HL-60 (cell line): ENCODE measurements at regions not wholly inside any gene's neighbourhood (a gene's known extent, or its start where the extent isn't known, plus 50 kb on each side); places are given as distances from the start of the nearest gene placed in this dataset.

Experiments used
- POLR2AphosphoS5 ChIP-seq: IDR thresholded peaks from 2 replicates; pipeline ENCODE4 v1.6.1; 2012; ENCODE audit warnings: low read depth
- TF ChIP-seq, protein P1 (sequence below): IDR thresholded peaks from one replicate; pipeline ENCODE4 v1.5.1; 2011; ENCODE audit warnings: low read length, control low read depth, inconsistent platforms; ENCODE audit not compliant: insufficient read depth
- TF ChIP-seq, protein P2 (sequence below): IDR thresholded peaks from 2 replicates; pipeline ENCODE4 v1.6.1; 2012; ENCODE audit warnings: low read depth; ENCODE audit not compliant: insufficient replicate concordance

DNA sequence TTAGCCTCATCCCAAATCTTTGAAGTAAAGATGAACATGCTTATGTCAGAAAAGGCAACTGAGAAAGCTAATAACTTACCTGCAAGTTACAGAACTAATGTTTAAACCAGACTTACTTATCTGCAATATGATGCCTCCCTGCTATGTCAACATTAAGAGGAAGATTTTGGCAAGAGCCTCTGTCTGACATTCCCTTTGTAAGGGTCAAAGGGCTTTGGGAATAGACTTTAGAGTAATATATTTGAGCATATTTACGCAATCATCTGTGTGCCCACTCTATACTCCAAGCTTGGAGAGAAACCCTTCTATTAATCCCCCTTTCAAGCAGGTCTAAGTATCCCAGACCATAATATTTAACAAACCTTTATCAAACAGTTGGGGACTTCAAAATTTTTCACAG is 389.4 kb downstream of the NPIPA8 start:
- TF ChIP-seq, protein P1, sequence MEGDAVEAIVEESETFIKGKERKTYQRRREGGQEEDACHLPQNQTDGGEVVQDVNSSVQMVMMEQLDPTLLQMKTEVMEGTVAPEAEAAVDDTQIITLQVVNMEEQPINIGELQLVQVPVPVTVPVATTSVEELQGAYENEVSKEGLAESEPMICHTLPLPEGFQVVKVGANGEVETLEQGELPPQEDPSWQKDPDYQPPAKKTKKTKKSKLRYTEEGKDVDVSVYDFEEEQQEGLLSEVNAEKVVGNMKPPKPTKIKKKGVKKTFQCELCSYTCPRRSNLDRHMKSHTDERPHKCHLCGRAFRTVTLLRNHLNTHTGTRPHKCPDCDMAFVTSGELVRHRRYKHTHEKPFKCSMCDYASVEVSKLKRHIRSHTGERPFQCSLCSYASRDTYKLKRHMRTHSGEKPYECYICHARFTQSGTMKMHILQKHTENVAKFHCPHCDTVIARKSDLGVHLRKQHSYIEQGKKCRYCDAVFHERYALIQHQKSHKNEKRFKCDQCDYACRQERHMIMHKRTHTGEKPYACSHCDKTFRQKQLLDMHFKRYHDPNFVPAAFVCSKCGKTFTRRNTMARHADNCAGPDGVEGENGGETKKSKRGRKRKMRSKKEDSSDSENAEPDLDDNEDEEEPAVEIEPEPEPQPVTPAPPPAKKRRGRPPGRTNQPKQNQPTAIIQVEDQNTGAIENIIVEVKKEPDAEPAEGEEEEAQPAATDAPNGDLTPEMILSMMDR = no peak
- no peak for TF ChIP-seq POLR2AphosphoS5
- TF ChIP-seq, protein P2, sequence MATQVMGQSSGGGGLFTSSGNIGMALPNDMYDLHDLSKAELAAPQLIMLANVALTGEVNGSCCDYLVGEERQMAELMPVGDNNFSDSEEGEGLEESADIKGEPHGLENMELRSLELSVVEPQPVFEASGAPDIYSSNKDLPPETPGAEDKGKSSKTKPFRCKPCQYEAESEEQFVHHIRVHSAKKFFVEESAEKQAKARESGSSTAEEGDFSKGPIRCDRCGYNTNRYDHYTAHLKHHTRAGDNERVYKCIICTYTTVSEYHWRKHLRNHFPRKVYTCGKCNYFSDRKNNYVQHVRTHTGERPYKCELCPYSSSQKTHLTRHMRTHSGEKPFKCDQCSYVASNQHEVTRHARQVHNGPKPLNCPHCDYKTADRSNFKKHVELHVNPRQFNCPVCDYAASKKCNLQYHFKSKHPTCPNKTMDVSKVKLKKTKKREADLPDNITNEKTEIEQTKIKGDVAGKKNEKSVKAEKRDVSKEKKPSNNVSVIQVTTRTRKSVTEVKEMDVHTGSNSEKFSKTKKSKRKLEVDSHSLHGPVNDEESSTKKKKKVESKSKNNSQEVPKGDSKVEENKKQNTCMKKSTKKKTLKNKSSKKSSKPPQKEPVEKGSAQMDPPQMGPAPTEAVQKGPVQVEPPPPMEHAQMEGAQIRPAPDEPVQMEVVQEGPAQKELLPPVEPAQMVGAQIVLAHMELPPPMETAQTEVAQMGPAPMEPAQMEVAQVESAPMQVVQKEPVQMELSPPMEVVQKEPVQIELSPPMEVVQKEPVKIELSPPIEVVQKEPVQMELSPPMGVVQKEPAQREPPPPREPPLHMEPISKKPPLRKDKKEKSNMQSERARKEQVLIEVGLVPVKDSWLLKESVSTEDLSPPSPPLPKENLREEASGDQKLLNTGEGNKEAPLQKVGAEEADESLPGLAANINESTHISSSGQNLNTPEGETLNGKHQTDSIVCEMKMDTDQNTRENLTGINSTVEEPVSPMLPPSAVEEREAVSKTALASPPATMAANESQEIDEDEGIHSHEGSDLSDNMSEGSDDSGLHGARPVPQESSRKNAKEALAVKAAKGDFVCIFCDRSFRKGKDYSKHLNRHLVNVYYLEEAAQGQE = no peak
